ENCODE measurements at regions not wholly inside any gene's neighbourhood (a gene's known extent, or its start where the extent isn't known, plus 50 kb on each side); places are given as distances from the start of the nearest gene placed in this dataset.

DNA sequence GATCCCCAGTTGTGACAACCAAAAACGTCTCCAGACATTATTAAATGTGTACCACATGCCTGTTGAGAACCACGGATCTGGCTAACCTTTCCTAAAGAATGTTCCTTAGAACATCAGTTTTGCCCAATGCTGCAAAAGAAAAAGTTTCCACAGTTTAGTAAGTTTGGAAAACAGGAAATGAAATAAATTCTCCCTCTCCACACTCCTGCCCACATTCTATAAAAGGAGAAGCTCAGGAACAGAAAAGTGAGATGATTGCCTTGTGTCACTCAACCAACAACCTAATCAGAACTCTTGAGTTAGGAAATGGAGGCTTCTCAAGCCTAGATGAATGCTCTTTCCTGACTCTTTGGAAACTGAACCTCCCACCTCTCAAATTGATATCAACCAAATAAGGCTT lies 56.1 kb upstream of the NFE2L2 start:
- WGBS, 2 experiments (ENCODE audit: extremely low coverage in 1 of 2, insufficient coverage in 1 of 2, insufficient read length in 1 of 2, insufficient replicate concordance in 2 of 2, low coverage in 1 of 2, low lambda C conversion rate in 2 of 2, missing lambda C conversion rate in 1 of 2): 92% methylated on average over 2 of the region's 2 CpGs; no CpG with 5 or more reads in 1 of the 2 experiments
- H3K79me2 ChIP-seq (ENCODE audit: control insufficient read depth in 1 of 2, insufficient read depth in 2 of 2, low read length in 2 of 2): no peaks in the 10 kb centered on the region
- no peak overlapping the region for H2BK20ac ChIP-seq (ENCODE audit: low read length)
- no peaks in the 10 kb centered on the region for H3K27me3 ChIP-seq (replicated peaks in 1 of 4; ENCODE audit: control insufficient read depth in 3 of 4, extremely low read depth in 1 of 4, insufficient read depth in 3 of 4, low read length in 3 of 4)
- DNase-seq (ENCODE audit: low read depth in 1 of 2, low spot score in 2 of 2) (no peak), FAIRE-seq (no peak)
- no peak overlapping the region for H3K4me3 ChIP-seq (ENCODE audit: extremely low read depth in 1 of 4, insufficient read depth in 2 of 4, low read depth in 3 of 4, low read length in 4 of 4)
- H2AK5ac ChIP-seq (ENCODE audit: low read depth, low read length): no peak overlapping the region
- H3K23ac ChIP-seq (ENCODE audit: insufficient read length): no peak overlapping the region
- no peaks in the 10 kb centered on the region for H3K23me2 ChIP-seq (ENCODE audit: low read depth, low read length)
- POLR2A ChIA-PET (ENCODE audit: partially characterized antibody): no interaction called here
- no peak overlapping the region for H4K5ac ChIP-seq (ENCODE audit: insufficient read length, low read depth, low read length)
- no peaks in the 10 kb centered on the region for H4K20me1 ChIP-seq (replicated peaks in 1 of 2; ENCODE audit: control insufficient read depth in 1 of 2, insufficient read depth in 2 of 2, low read length in 2 of 2)
- no peak overlapping the region for H2BK120ac ChIP-seq (replicated peaks; ENCODE audit: low read depth, low read length)
- no peak overlapping the region for H2BK12ac ChIP-seq (ENCODE audit: low read depth, low read length)
- no peak overlapping the region for H3K56ac ChIP-seq (replicated peaks; ENCODE audit: insufficient read length, low read depth, low read length)
- H3K4me2 ChIP-seq (ENCODE audit: insufficient read depth in 1 of 2, low read depth in 2 of 2, low read length in 2 of 2): no peak overlapping the region
- no peak overlapping the region for H3K9ac ChIP-seq (replicated peaks in 1 of 4; ENCODE audit: extremely low read depth in 1 of 4, low read depth in 3 of 4, low read length in 3 of 4)
- CTCF ChIA-PET (ENCODE audit: partially characterized antibody): interaction anchor here (0.7 to 1.9 kb wide), 2 partner anchors 88 to 155 kb away, joined by 3 to 4 read pairs; no protein-coding TSS in a partner anchor
- no peaks in the 10 kb centered on the region for H3K9me3 ChIP-seq (ENCODE audit: insufficient read depth in 2 of 2, low read depth in 1 of 2, low read length in 1 of 2)
- no peak overlapping the region for H2BK15ac ChIP-seq (ENCODE audit: low read length)
- H2AFZ ChIP-seq (ENCODE audit: low read length): no peak overlapping the region
- no peak overlapping the region for H4K8ac ChIP-seq (ENCODE audit: extremely low read depth, insufficient read depth, low read length)
- H4K91ac ChIP-seq (replicated peaks; ENCODE audit: insufficient read length, low read length): no peak overlapping the region
- no peak overlapping the region for H3K4ac ChIP-seq (replicated peaks; ENCODE audit: insufficient read length, low read depth, low read length)
- no peak overlapping the region for H3K14ac ChIP-seq (ENCODE audit: insufficient read length)
- no peak overlapping the region for H2BK5ac ChIP-seq (ENCODE audit: low read depth, low read length)
- H3K79me1 ChIP-seq (ENCODE audit: low read depth, low read length): no peaks in the 10 kb centered on the region
- H3K18ac ChIP-seq (ENCODE audit: extremely low read depth, low read length): no peak overlapping the region
- no peak overlapping the region for H3K27ac ChIP-seq (ENCODE audit: low read depth, low read length)
- H3K4me1 ChIP-seq (replicated peaks in 1 of 4; ENCODE audit: control insufficient read depth in 3 of 4, insufficient read depth in 4 of 4, low read length in 3 of 4): peaks cover 0 to 5% (median 3%) of the 10 kb centered on the region in 4 experiments; a peak in 2 of 7 replicates
- no peaks in the 10 kb centered on the region for H3K36me3 ChIP-seq (ENCODE audit: control insufficient read depth in 2 of 4, insufficient read depth in 4 of 4, low read length in 3 of 4)
- TF ChIP-seq GTF2F1 (IDR thresholded peaks at IDR 0.05; ENCODE audit: borderline replicate concordance, low read depth, low read length) (no peak), KDM5A (IDR thresholded peaks at IDR 0.05; ENCODE audit: low read length) (no peak), ASH2L (IDR thresholded peaks at IDR 0.05; ENCODE audit: low read length) (no peak), TCF12 (IDR thresholded peaks at IDR 0.05; ENCODE audit: low read depth, low read length) (no peak), CBX5 (IDR thresholded peaks at IDR 0.05; ENCODE audit: low read depth, low read length) (no peak), BCL11A (IDR thresholded peaks at IDR 0.05; ENCODE audit: low read depth in 2 of 2, low read length in 2 of 2) (no peak), CREB1 (IDR thresholded peaks at IDR 0.05) (no peak), TAF7 (optimal IDR thresholded peaks at IDR 0.05; ENCODE audit: borderline replicate concordance, low read depth, low read length) (no peak), RAD21 (IDR thresholded peaks at IDR 0.05 in 1 of 2, conservative IDR thresholded peaks at IDR 0.05 in 1 of 2; ENCODE audit: low read depth in 2 of 2, low read length in 2 of 2) (no peak), RNF2 (IDR thresholded peaks at IDR 0.05; ENCODE audit: borderline replicate concordance, low read depth, low read length, missing control alignments, poor library complexity, severe bottlenecking) (no peak), SIX5 (IDR thresholded peaks at IDR 0.05; ENCODE audit: low read depth, low read length) (no peak), ATF3 (IDR thresholded peaks at IDR 0.05; ENCODE audit: insufficient read depth, low read depth, low read length) (no peak), POLR2AphosphoS5 (IDR thresholded peaks at IDR 0.05; ENCODE audit: low read depth, low read length) (no peak)
- TF ChIP-seq, protein P1, sequence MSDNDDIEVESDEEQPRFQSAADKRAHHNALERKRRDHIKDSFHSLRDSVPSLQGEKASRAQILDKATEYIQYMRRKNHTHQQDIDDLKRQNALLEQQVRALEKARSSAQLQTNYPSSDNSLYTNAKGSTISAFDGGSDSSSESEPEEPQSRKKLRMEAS (IDR thresholded peaks at IDR 0.05): no peak
